ENCODE measurements at regions not wholly inside any gene's neighbourhood (a gene's known extent, or its start where the extent isn't known, plus 50 kb on each side); places are given as distances from the start of the nearest gene placed in this dataset.

GRCh38 chrY:15162211-15162610 lies 637.9 kb downstream of the NLGN4Y start:
- DNase-seq (ENCODE audit: low read depth): no peak

GRCh38 chrY:15179890-15180289 lies 655.6 kb downstream of the NLGN4Y start:
- no peak for DNase-seq (ENCODE audit: low read depth)

GRCh38 chrY:15229056-15229455 lies 704.7 kb downstream of the NLGN4Y start:
- no peak for DNase-seq (ENCODE audit: low read depth)

- DNase-seq (ENCODE audit: low read depth): no peak
Observed at GRCh38 chrY:15239596-15240132, 715.3 kb downstream of the NLGN4Y start.

GRCh38 chrY:15259286-15259685 lies 735.0 kb downstream of the NLGN4Y start:
- no peak for DNase-seq (ENCODE audit: low read depth)

GRCh38 chrY:15286572-15286971 lies 762.2 kb downstream of the NLGN4Y start:
- DNase-seq (ENCODE audit: low read depth): no peak

GRCh38 chrY:15289821-15290220 lies 765.5 kb downstream of the NLGN4Y start:
- DNase-seq (ENCODE audit: low read depth): no peak

GRCh38 chrY:15292881-15293280 lies 768.6 kb downstream of the NLGN4Y start:
- DNase-seq (ENCODE audit: low read depth): no peak

- DNase-seq (ENCODE audit: low read depth): no peak
Observed at GRCh38 chrY:15301879-15302278, 777.5 kb downstream of the NLGN4Y start.

GRCh38 chrY:15312166-15312565 lies 787.8 kb downstream of the NLGN4Y start:
- DNase-seq (ENCODE audit: low read depth): no peak

- DNase-seq (ENCODE audit: low read depth): no peak
Observed at GRCh38 chrY:15324189-15324588, 799.9 kb downstream of the NLGN4Y start.

- no peak for DNase-seq (ENCODE audit: low read depth)
Observed at GRCh38 chrY:15325201-15325600, 800.9 kb downstream of the NLGN4Y start.

- no peak for DNase-seq (ENCODE audit: low read depth)
Observed at GRCh38 chrY:15326673-15327072, 802.3 kb downstream of the NLGN4Y start.

GRCh38 chrY:15328848-15329247 lies 804.5 kb downstream of the NLGN4Y start:
- DNase-seq (ENCODE audit: low read depth): no peak

GRCh38 chrY:15343522-15343921 lies 819.2 kb downstream of the NLGN4Y start:
- no peak for DNase-seq (ENCODE audit: low read depth)

- DNase-seq (ENCODE audit: low read depth): no peak
Observed at GRCh38 chrY:15345471-15346155, 821.3 kb downstream of the NLGN4Y start.

GRCh38 chrY:15349351-15349750 lies 825.0 kb downstream of the NLGN4Y start:
- no peak for DNase-seq (ENCODE audit: low read depth)

GRCh38 chrY:15355321-15355720 lies 831.0 kb downstream of the NLGN4Y start:
- DNase-seq (ENCODE audit: low read depth): peak; percentile 4

GRCh38 chrY:15360471-15360870 lies 836.1 kb downstream of the NLGN4Y start:
- DNase-seq (ENCODE audit: low read depth): no peak

GRCh38 chrY:15364996-15365395 lies 840.7 kb downstream of the NLGN4Y start:
- no peak for DNase-seq (ENCODE audit: low read depth)

- no peak for DNase-seq (ENCODE audit: low read depth)
Observed at GRCh38 chrY:15368786-15369185, 844.5 kb downstream of the NLGN4Y start.

GRCh38 chrY:15385178-15385577 lies 860.8 kb downstream of the NLGN4Y start:
- DNase-seq (ENCODE audit: low read depth): no peak

GRCh38 chrY:15397556-15398280 lies 873.4 kb downstream of the NLGN4Y start:
- DNase-seq (ENCODE audit: low read depth): no peak
